ENCODE measurements at regions not wholly inside any gene's neighbourhood (a gene's known extent, or its start where the extent isn't known, plus 50 kb on each side); places are given as distances from the start of the nearest gene placed in this dataset.

DNA sequence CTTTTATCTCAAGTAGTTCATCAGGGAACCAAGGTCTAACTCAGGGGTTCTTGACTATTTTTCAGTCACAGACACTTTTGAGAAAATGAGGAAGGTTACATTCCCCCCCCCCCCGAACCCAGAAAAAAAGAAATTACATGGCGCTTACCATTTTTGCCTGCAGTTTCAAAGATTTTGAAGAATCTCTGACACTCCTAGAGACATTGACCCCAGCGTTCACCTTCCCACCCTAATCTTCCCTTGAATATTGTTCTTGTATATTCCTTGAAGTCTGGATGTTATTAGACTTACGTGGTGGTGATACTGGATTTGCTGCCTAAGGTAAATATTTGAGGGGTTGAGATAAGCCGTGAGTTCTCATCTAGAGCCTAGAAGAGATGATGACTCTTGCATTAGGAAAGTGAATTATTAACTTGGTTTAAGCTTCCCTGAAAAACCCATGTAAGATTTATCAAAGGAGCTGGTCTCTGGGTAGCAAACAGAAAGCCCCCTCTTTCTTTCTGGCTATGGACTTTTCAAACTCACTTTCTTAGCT lies 245.7 kb upstream of the FOXK1 start:
- DNase-seq (ENCODE audit: low read depth): no peak
- no peak overlapping the region for H3K4me3 ChIP-seq (ENCODE audit: low read length)
- TF ChIP-seq, protein P1, sequence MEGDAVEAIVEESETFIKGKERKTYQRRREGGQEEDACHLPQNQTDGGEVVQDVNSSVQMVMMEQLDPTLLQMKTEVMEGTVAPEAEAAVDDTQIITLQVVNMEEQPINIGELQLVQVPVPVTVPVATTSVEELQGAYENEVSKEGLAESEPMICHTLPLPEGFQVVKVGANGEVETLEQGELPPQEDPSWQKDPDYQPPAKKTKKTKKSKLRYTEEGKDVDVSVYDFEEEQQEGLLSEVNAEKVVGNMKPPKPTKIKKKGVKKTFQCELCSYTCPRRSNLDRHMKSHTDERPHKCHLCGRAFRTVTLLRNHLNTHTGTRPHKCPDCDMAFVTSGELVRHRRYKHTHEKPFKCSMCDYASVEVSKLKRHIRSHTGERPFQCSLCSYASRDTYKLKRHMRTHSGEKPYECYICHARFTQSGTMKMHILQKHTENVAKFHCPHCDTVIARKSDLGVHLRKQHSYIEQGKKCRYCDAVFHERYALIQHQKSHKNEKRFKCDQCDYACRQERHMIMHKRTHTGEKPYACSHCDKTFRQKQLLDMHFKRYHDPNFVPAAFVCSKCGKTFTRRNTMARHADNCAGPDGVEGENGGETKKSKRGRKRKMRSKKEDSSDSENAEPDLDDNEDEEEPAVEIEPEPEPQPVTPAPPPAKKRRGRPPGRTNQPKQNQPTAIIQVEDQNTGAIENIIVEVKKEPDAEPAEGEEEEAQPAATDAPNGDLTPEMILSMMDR (conservative IDR thresholded peaks at IDR 0.05; ENCODE audit: low read depth, low read length): no peak

DNA sequence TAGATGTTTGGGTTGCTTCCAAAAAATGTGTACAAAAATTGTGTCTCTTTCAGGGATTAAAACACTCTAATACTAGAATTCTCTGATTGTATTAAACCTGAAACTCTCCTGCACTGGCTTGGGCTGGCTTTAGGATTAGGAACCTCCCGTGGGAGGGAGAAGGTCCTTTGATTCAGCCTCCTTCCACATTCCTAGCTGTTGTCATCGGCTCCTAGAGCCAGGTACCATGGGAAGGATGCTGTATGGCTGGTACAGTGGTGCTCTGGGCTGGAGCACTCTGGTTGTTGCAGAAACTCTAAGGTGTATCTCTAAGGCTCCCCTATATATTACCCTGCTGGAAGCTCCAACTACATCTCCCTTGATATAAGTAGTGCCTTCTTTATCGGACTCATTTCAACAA lies 245.2 kb upstream of the FOXK1 start:
- TF ChIP-seq, protein P1 (conservative IDR thresholded peaks at IDR 0.05; ENCODE audit: low read depth, low read length): no peak
- no peak for DNase-seq (ENCODE audit: low read depth)
- H3K4me3 ChIP-seq (ENCODE audit: low read length): no peak overlapping the region

GRCh38 chr7:4437916-4438315 lies 244.2 kb upstream of the FOXK1 start:
- no peak overlapping the region for H3K4me3 ChIP-seq (ENCODE audit: low read length)
- TF ChIP-seq, protein P1 (conservative IDR thresholded peaks at IDR 0.05; ENCODE audit: low read depth, low read length): no peak

GRCh38 chr7:4438723-4439245 lies 243.3 kb upstream of the FOXK1 start:
- DNase-seq (ENCODE audit: low read depth): no peak
- TF ChIP-seq, protein P1 (conservative IDR thresholded peaks at IDR 0.05; ENCODE audit: low read depth, low read length): no peak
- H3K4me3 ChIP-seq (ENCODE audit: low read length): no peak overlapping the region

More at GRCh38 chr7:4437916-4438315, 244.2 kb upstream of the FOXK1 start:
- DNase-seq (ENCODE audit: low read depth): no peak

GRCh38 chr7:4439444-4439843 lies 242.7 kb upstream of the FOXK1 start:
- DNase-seq (ENCODE audit: low read depth): no peak
- TF ChIP-seq, protein P1 (conservative IDR thresholded peaks at IDR 0.05; ENCODE audit: low read depth, low read length): no peak
- H3K4me3 ChIP-seq (ENCODE audit: low read length): no peak overlapping the region

DNA sequence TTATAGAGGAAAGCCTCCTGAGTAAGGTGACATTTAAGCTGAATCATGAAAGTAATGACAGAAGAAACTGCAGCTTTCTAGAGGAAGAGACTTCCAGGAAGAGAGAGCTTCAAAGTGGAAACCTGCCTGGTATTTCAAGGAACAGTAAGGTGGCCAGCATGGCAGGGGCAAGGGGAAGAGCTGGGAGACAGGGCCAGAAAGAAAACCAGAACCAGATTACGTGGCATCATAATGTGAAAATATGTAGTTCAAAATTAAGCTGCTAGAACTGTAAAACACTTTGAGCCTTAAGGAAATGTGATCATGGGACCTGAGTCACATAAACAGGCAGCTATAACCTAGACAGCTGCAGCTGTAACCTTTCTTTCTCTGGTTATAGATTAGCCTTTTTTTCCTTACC lies 238.0 kb upstream of the FOXK1 start:
- TF ChIP-seq, protein P1 (conservative IDR thresholded peaks at IDR 0.05; ENCODE audit: low read depth, low read length): no peak
- H3K4me3 ChIP-seq (ENCODE audit: low read length): no peak overlapping the region
- DNase-seq (ENCODE audit: low read depth): no peak

DNA sequence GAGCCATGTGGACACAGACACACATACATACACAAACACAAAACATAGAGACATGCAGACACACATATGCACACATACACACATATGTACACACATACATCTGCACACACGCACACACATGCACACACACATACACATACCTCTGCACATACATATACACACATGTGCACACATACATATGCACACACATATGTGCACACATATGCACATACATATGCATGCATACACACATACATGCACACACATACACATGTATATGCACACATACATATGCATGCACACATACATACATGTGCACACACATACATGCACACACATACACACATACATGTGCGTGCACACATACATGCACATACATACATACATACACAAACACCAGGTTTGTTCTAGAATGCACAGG lies 236.3 kb upstream of the FOXK1 start:
- H3K4me3 ChIP-seq (ENCODE audit: low read length): no peak overlapping the region
- TF ChIP-seq, protein P1 (conservative IDR thresholded peaks at IDR 0.05; ENCODE audit: low read depth, low read length): no peak
- no peak for DNase-seq (ENCODE audit: low read depth)

Measured in retinal pigment epithelial cell (primary cell).